ENCODE measurements at regions not wholly inside any gene's neighbourhood (a gene's known extent, or its start where the extent isn't known, plus 50 kb on each side); places are given as distances from the start of the nearest gene placed in this dataset.

GRCh38 chr10:3524086-3524960, 260.7 kb downstream of the KLF6 start:
- TF ChIP-seq CTCF (IDR thresholded peaks at IDR 0.05), result no peak
- no peak for TF ChIP-seq POLR2A (IDR thresholded peaks at IDR 0.05)
